HG03045 (cell line): ENCODE measurements at regions not wholly inside any gene's neighbourhood (a gene's known extent, or its start where the extent isn't known, plus 50 kb on each side); places are given as distances from the start of the nearest gene placed in this dataset.
"Not testable (repeated sequence)": the region's sequence is repeated elsewhere in the genome, so short reads cannot be mapped to it uniquely, and the experiment has no call there.

Source experiments
- ATAC-seq: cut with Tn5 transposase; IDR thresholded peaks from one replicate; pipeline ENCODE4 v1.9.1; 2021; ENCODE audit warnings: mild to moderate bottlenecking, moderate library complexity; ENCODE audit not compliant: unreplicated experiment

GRCh38 chr2:122571471-122571870 lies 816.0 kb downstream of the TSN start:
- not testable (repeated sequence) for ATAC-seq

GRCh38 chr2:122575076-122575475 lies 819.6 kb downstream of the TSN start:
- ATAC-seq = no peak

- ATAC-seq = no peak
These were observed 827.9 kb downstream of the TSN start for GRCh38 chr2:122583159-122583917.

- no peak for ATAC-seq
These were observed 835.1 kb downstream of the TSN start for GRCh38 chr2:122590524-122590923.

GRCh38 chr2:122595065-122595464 lies 839.6 kb downstream of the TSN start:
- ATAC-seq = no peak

GRCh38 chr2:122596598-122596997 lies 841.1 kb downstream of the TSN start:
- ATAC-seq = no peak

- ATAC-seq = no peak
These were observed 843.3 kb downstream of the TSN start for GRCh38 chr2:122598784-122599183.

GRCh38 chr2:122610948-122611609 lies 855.6 kb downstream of the TSN start:
- no peak for ATAC-seq

GRCh38 chr2:122622934-122623333 lies 867.5 kb downstream of the TSN start:
- ATAC-seq = no peak

GRCh38 chr2:122627388-122627787 lies 871.9 kb downstream of the TSN start:
- no peak for ATAC-seq

- no peak for ATAC-seq
These were observed 878.8 kb downstream of the TSN start for GRCh38 chr2:122634256-122634655.

GRCh38 chr2:122634920-122635319 lies 879.5 kb downstream of the TSN start:
- ATAC-seq = no peak

GRCh38 chr2:122635686-122636085 lies 880.2 kb downstream of the TSN start:
- ATAC-seq = no peak

- no peak for ATAC-seq
These were observed 880.6 kb downstream of the TSN start for GRCh38 chr2:122636097-122636496.

GRCh38 chr2:122639176-122639575 lies 883.7 kb downstream of the TSN start:
- no peak for ATAC-seq

- no peak for ATAC-seq
These were observed 884.3 kb downstream of the TSN start for GRCh38 chr2:122639711-122640110.

GRCh38 chr2:122643725-122644329 lies 888.4 kb downstream of the TSN start:
- no peak for ATAC-seq

- ATAC-seq = no peak
These were observed 895.8 kb downstream of the TSN start for GRCh38 chr2:122651236-122651635.

GRCh38 chr2:122651780-122652179 lies 896.3 kb downstream of the TSN start:
- ATAC-seq = no peak

- no peak for ATAC-seq
These were observed 897.2 kb downstream of the TSN start for GRCh38 chr2:122652670-122653069.

- ATAC-seq = no peak
These were observed 901.0 kb downstream of the TSN start for GRCh38 chr2:122656403-122656802.
